IMR-90 (cell line): ENCODE measurements at regions not wholly inside any gene's neighbourhood (a gene's known extent, or its start where the extent isn't known, plus 50 kb on each side); places are given as distances from the start of the nearest gene placed in this dataset.

ENCODE experiments used
- ATAC-seq: fragments of 200-7000 bp; cut with Tn5 transposase; 2 replicates; pipeline ENCODE4 v1.9.1; 2020; ENCODE audit warnings: low read depth, mild to moderate bottlenecking, moderate library complexity
- BruUV-seq: library from RNA; stranded (reverse); fragments of 400-500 nt; replicated peaks from 2 replicates; lab custom pipeline; 2021; lab: Mats Ljungman, UMichigan
- CTCF ChIA-PET: fragments of 300-600 bp; formaldehyde crosslinking; extraction: SDS; loops from one replicate; lab custom pipeline; 2021; ENCODE audit warnings: antibody characterized with exemption; lab: Yijun Ruan, JAX
- POLR2A ChIA-PET: fragments of 300-600 bp; sonication (Branson Sonifier 250); formaldehyde crosslinking; loops from one replicate; lab custom pipeline; 2022; ENCODE audit warnings: antibody characterized with exemption; ENCODE audit not compliant: unreplicated experiment; lab: Charles Lee
- DNase-seq: peaks from one replicate; pipeline ENCODE4 v3.0.0; 2013
- H2AFZ ChIP-seq: replicated peaks from 2 replicates; pipeline ENCODE3; 2013; ENCODE audit warnings: low read length, mild to moderate bottlenecking; ENCODE audit not compliant: poor library complexity
- H2AK5ac ChIP-seq: 2 replicates; pipeline ENCODE4 v1.6.1; 2013; ENCODE audit warnings: low read depth, low read length, inconsistent platforms
- H2AK9ac ChIP-seq: replicated peaks from 2 replicates; pipeline ENCODE3; 2013; ENCODE audit warnings: mild to moderate bottlenecking, low read depth, low read length, moderate library complexity; ENCODE audit not compliant: poor library complexity
- H2BK120ac ChIP-seq: 2 replicates; pipeline ENCODE4 v1.6.1; 2013; ENCODE audit warnings: low read depth, low read length, inconsistent platforms
- H2BK15ac ChIP-seq: 3 replicates; pipeline ENCODE4 v1.6.1; 2013; ENCODE audit warnings: low read depth, low read length, inconsistent platforms
- H2BK20ac ChIP-seq: 2 replicates; pipeline ENCODE4 v1.6.1; 2013; ENCODE audit warnings: low read depth, mild to moderate bottlenecking, inconsistent platforms, low read length, moderate library complexity
- H2BK5ac ChIP-seq: 2 replicates; pipeline ENCODE4 v1.6.1; 2013; ENCODE audit warnings: mild to moderate bottlenecking, low read depth, low read length, inconsistent platforms; ENCODE audit not compliant: poor library complexity, severe bottlenecking
- H3K14ac ChIP-seq: replicated peaks from 2 replicates; pipeline ENCODE4 v1.6.1; 2013; ENCODE audit warnings: low read depth, low read length, inconsistent platforms
- H3K18ac ChIP-seq: 2 replicates; pipeline ENCODE4 v1.6.1; 2013; ENCODE audit warnings: low read depth, low read length, control low read depth
- H3K23ac ChIP-seq: 2 replicates; pipeline ENCODE4 v1.6.1; 2013; ENCODE audit warnings: low read depth, low read length, inconsistent platforms
- H3K27ac ChIP-seq: 2 replicates; pipeline ENCODE4 v1.5.1; 2013; ENCODE audit warnings: mild to moderate bottlenecking, control low read depth, low read length; ENCODE audit not compliant: insufficient read depth
- H3K27me3 ChIP-seq: 2 replicates; pipeline ENCODE4 v1.6.1; 2013; ENCODE audit warnings: low read length; ENCODE audit not compliant: control insufficient read depth, insufficient read depth
- H3K36me3 ChIP-seq: 2 replicates; pipeline ENCODE4 v1.6.1; 2013; ENCODE audit warnings: low read length, mixed read lengths; ENCODE audit not compliant: control insufficient read depth, insufficient read depth
- H3K4ac ChIP-seq: 2 replicates; pipeline ENCODE4 v1.6.1; 2013; ENCODE audit warnings: low read depth, low read length, inconsistent platforms
- H3K4me1 ChIP-seq: 2 replicates; pipeline ENCODE4 v1.6.1; 2013; ENCODE audit warnings: low read length, mixed read lengths; ENCODE audit not compliant: control insufficient read depth, insufficient read depth
- H3K4me2 ChIP-seq: 2 replicates; pipeline ENCODE4 v1.6.1; 2013; ENCODE audit warnings: low read depth, mild to moderate bottlenecking, control low read depth, low read length, moderate library complexity
- H3K4me3 ChIP-seq: 2 replicates; pipeline ENCODE4 v1.5.1; 2013; ENCODE audit warnings: low read depth, mild to moderate bottlenecking, control low read depth, low read length, moderate library complexity; ENCODE audit not compliant: insufficient read depth
- H3K56ac ChIP-seq: 2 replicates; pipeline ENCODE4 v1.6.1; 2013; ENCODE audit warnings: low read length, inconsistent platforms; ENCODE audit not compliant: insufficient read depth; ENCODE audit errors: extremely low read depth
- H3K79me1 ChIP-seq, 2 experiments: 2 replicates each; pipeline ENCODE4 v1.6.1; 2013; ENCODE audit warnings: low read length in 2 of 2, inconsistent platforms in 1 of 2, low read depth in 1 of 2
- H3K9ac ChIP-seq: 2 replicates; pipeline ENCODE4 v1.6.1; 2013; ENCODE audit warnings: low read depth, low read length, control low read depth
- H3K9me1 ChIP-seq: 2 replicates; pipeline ENCODE4 v1.6.1; 2013; ENCODE audit warnings: low read length, inconsistent platforms; ENCODE audit not compliant: insufficient read depth
- H3K9me3 ChIP-seq: 2 replicates; pipeline ENCODE4 v1.6.1; 2013; ENCODE audit warnings: low read length; ENCODE audit not compliant: control insufficient read depth, insufficient read depth
- H4K20me1 ChIP-seq: 2 replicates; pipeline ENCODE4 v1.6.1; 2013; ENCODE audit warnings: low read length, inconsistent platforms; ENCODE audit not compliant: insufficient read depth
- H4K5ac ChIP-seq: 2 replicates; pipeline ENCODE4 v1.6.1; 2013; ENCODE audit warnings: mild to moderate bottlenecking, low read depth, low read length, control low read depth
- H4K8ac ChIP-seq, 2 experiments: 2 replicates each; pipeline ENCODE4 v1.6.1; 2013; ENCODE audit warnings: low read depth in 2 of 2, low read length in 2 of 2, control low read depth in 1 of 2, inconsistent platforms in 1 of 2
- H4K91ac ChIP-seq: 2 replicates; pipeline ENCODE4 v1.6.1; 2013; ENCODE audit warnings: low read depth, low read length, inconsistent platforms; ENCODE audit not compliant: insufficient read depth
- BHLHE40 ChIP-seq: fragments of 150-350 bp; IDR thresholded peaks from 2 replicates; pipeline ENCODE4 v1.6.1; 2016; ENCODE audit warnings: mild to moderate bottlenecking, low read depth, low read length
- CTCF ChIP-seq: conservative IDR thresholded peaks from 2 replicates; pipeline ENCODE4 v1.5.1; 2012; ENCODE audit warnings: mild to moderate bottlenecking, low read depth, low read length, improper control_type of control experiment
- MAFK ChIP-seq: IDR thresholded peaks from 2 replicates; pipeline ENCODE4 v1.6.1; 2012; ENCODE audit warnings: low read depth, low read length, improper control_type of control experiment
- NFE2L2 ChIP-seq: fragments of 150-350 bp; IDR thresholded peaks from 2 replicates; pipeline ENCODE4 v1.6.1; 2016; ENCODE audit warnings: low read depth, mild to moderate bottlenecking, low read length
- POLR2A ChIP-seq: IDR thresholded peaks from 2 replicates; pipeline ENCODE4 v1.6.1; 2012; ENCODE audit warnings: mild to moderate bottlenecking, low read depth, low read length
- RCOR1 ChIP-seq: IDR thresholded peaks from 2 replicates; pipeline ENCODE4 v1.6.1; 2012; ENCODE audit warnings: mild to moderate bottlenecking, low read length, improper control_type of control experiment; ENCODE audit not compliant: insufficient replicate concordance
- WGBS, 2 experiments: methylation state at CpG; one replicate each; pipeline versions ENCODE4 v1.1.5 to v1.1.7; 2013; ENCODE audit warnings: missing lambda C conversion rate in 2 of 2; ENCODE audit not compliant: insufficient read length in 1 of 2; ENCODE audit errors: extremely low coverage in 2 of 2; 5-methylcytosine and 5-hydroxymethylcytosine counted together
- dilution Hi-C: fragments of 300-500 bp; cut with HindIII; formaldehyde crosslinking; loops from one replicate; pipeline ENCODE4 v1.14.3; 2018; ENCODE audit warnings: low sequenced_read_pairs; ENCODE audit not compliant: unreplicated experiment
- in situ Hi-C: fragments of 300-500 bp; cut with MboI; formaldehyde crosslinking; loops from 3 replicates; pipeline ENCODE4 v1.14.3; 2019; ENCODE audit warnings: low sequenced_read_pairs, inconsistent platforms, mixed read lengths
- intact Hi-C: fragments of 100-400 bp; cut with micrococcal nuclease; formaldehyde crosslinking; loops from 2 replicates; pipeline ENCODE4 v1.10.0; 2022

GRCh38 chr13:67493835-67494234 lies 263.7 kb upstream of the PCDH9 start:
- H2BK5ac ChIP-seq, result no peak overlapping the region
- in situ Hi-C loops, result no loop called here
- H2AK5ac ChIP-seq, result no peak overlapping the region
- H3K14ac ChIP-seq, result no peak overlapping the region
- no peaks in the 10 kb centered on the region for H4K20me1 ChIP-seq
- H3K56ac ChIP-seq, result no peak overlapping the region
- no peak overlapping the region for H2BK15ac ChIP-seq
- ChIA-PET CTCF (no interaction called here), POLR2A (no interaction called here)
- H3K79me1 ChIP-seq, result no peaks in the 10 kb centered on the region
- H2AK9ac ChIP-seq, result no peak overlapping the region
- H3K9me3 ChIP-seq, result no peaks in the 10 kb centered on the region
- H3K36me3 ChIP-seq, result no peaks in the 10 kb centered on the region
- no peaks in the 10 kb centered on the region for H3K27me3 ChIP-seq
- H3K9ac ChIP-seq, result no peak overlapping the region
- no peak for TF ChIP-seq CTCF
- no peak for TF ChIP-seq POLR2A
- peak; percentile 34; the same call in 1 of the 2 replicates for TF ChIP-seq MAFK
- no peak for TF ChIP-seq NFE2L2
- TF ChIP-seq RCOR1, result no peak
- no peak for TF ChIP-seq BHLHE40
- no peak overlapping the region for H3K18ac ChIP-seq
- H3K4me2 ChIP-seq, result no peak overlapping the region
- H3K27ac ChIP-seq, result no peak overlapping the region
- H2BK20ac ChIP-seq, result no peak overlapping the region
- H3K4me1 ChIP-seq, result no peaks in the 10 kb centered on the region
- DNase-seq, result no peak
- H3K4ac ChIP-seq, result no peak overlapping the region
- H4K8ac ChIP-seq, result no peak overlapping the region
- H2AFZ ChIP-seq, result no peak overlapping the region
- WGBS, 2 experiments, result no CpG with 5 or more reads among the region's 1 CpG
- no peak overlapping the region for H3K23ac ChIP-seq
- H3K4me3 ChIP-seq, result no peak overlapping the region
- ATAC-seq, result no peak
- dilution Hi-C loops, result no loop called here
- BruUV-seq, result no TSS peak
- no peak overlapping the region for H2BK120ac ChIP-seq
- H3K9me1 ChIP-seq, result no peaks in the 10 kb centered on the region
- H4K5ac ChIP-seq, result no peak overlapping the region
- no peak overlapping the region for H4K91ac ChIP-seq
- intact Hi-C loops, result no loop called here
